Stimulated activated naive CD4-positive, alpha-beta T cell treated with Interleukin-2 at 50 U/mL for 16 hours (primary cell): ENCODE measurements at regions not wholly inside any gene's neighbourhood (a gene's known extent, or its start where the extent isn't known, plus 50 kb on each side); places are given as distances from the start of the nearest gene placed in this dataset.

ENCODE experiments used
- DNase-seq: peaks from one replicate; lab custom pipeline; 2025; lab: John Stamatoyannopoulos, UW

GRCh38 chr3:177818712-177819240 is 621.5 kb upstream of the TBL1XR1 start:
- DNase-seq: no peak

GRCh38 chr3:177820683-177821316 is 623.5 kb upstream of the TBL1XR1 start:
- no peak for DNase-seq

GRCh38 chr3:177822681-177823096 is 625.4 kb upstream of the TBL1XR1 start:
- no peak for DNase-seq

- no peak for DNase-seq
Observed at GRCh38 chr3:177823701-177824189, 626.5 kb upstream of the TBL1XR1 start.

- no peak for DNase-seq
Observed at GRCh38 chr3:177824190-177824786, 627.0 kb upstream of the TBL1XR1 start.

GRCh38 chr3:177824841-177825240 is 627.6 kb upstream of the TBL1XR1 start:
- DNase-seq: no peak

- DNase-seq: no peak
Observed at GRCh38 chr3:177826253-177826652, 629.0 kb upstream of the TBL1XR1 start.

GRCh38 chr3:177827511-177828207 is 630.4 kb upstream of the TBL1XR1 start:
- no peak for DNase-seq

GRCh38 chr3:177828208-177828565 is 630.9 kb upstream of the TBL1XR1 start:
- DNase-seq: no peak

- no peak for DNase-seq
Observed at GRCh38 chr3:177830411-177830849, 633.1 kb upstream of the TBL1XR1 start.

- no peak for DNase-seq
Observed at GRCh38 chr3:177831361-177831760, 634.1 kb upstream of the TBL1XR1 start.

GRCh38 chr3:177832880-177833279 is 635.6 kb upstream of the TBL1XR1 start:
- DNase-seq: no peak

- no peak for DNase-seq
Observed at GRCh38 chr3:177833332-177833731, 636.0 kb upstream of the TBL1XR1 start.

GRCh38 chr3:177835008-177835407 is 637.7 kb upstream of the TBL1XR1 start:
- DNase-seq: no peak

GRCh38 chr3:177835917-177836316 is 638.6 kb upstream of the TBL1XR1 start:
- no peak for DNase-seq

- DNase-seq: no peak
Observed at GRCh38 chr3:177836671-177837070, 639.4 kb upstream of the TBL1XR1 start.

- no peak for DNase-seq
Observed at GRCh38 chr3:177837951-177838655, 640.8 kb upstream of the TBL1XR1 start.

- no peak for DNase-seq
Observed at GRCh38 chr3:177838766-177839350, 641.6 kb upstream of the TBL1XR1 start.

- no peak for DNase-seq
Observed at GRCh38 chr3:177842302-177842701, 645.0 kb upstream of the TBL1XR1 start.

- no peak for DNase-seq
Observed at GRCh38 chr3:177842743-177843734, 645.8 kb upstream of the TBL1XR1 start.
